GM23338 (cell line): ENCODE measurements at regions not wholly inside any gene's neighbourhood (a gene's known extent, or its start where the extent isn't known, plus 50 kb on each side); places are given as distances from the start of the nearest gene placed in this dataset.

Source experiments
- ATAC-seq: fragments of 200-7000 bp; cut with Tn5 transposase; 3 replicates; pipeline ENCODE4 v1.9.1; 2020
- DNase-seq: peaks from one replicate; pipeline ENCODE4 v3.0.0-alpha.2; 2015; ENCODE audit warnings: low spot score
- H2AFZ ChIP-seq: fragments of 200-600 bp; sonication (generic); 2 replicates; pipeline ENCODE4 v1.8.0; 2016; ENCODE audit warnings: antibody characterized with exemption, mild to moderate bottlenecking, moderate library complexity
- H3F3A ChIP-seq: fragments of 200-600 bp; sonication (generic); replicated peaks from 2 replicates; pipeline ENCODE4 v1.8.0; 2017; ENCODE audit warnings: antibody characterized with exemption, mixed run types, low read depth
- H3K27ac ChIP-seq: fragments of 200-600 bp; sonication (generic); 2 replicates; pipeline ENCODE4 v1.6.1; 2016; ENCODE audit warnings: low read depth
- H3K27me3 ChIP-seq: fragments of 200-600 bp; sonication (generic); 2 replicates; pipeline ENCODE4 v1.8.0; 2016; ENCODE audit warnings: mild to moderate bottlenecking, mixed run types, moderate library complexity; ENCODE audit not compliant: insufficient read depth
- H3K36me3 ChIP-seq: fragments of 200-600 bp; sonication (generic); 2 replicates; pipeline ENCODE4 v1.8.0; 2016; ENCODE audit warnings: mild to moderate bottlenecking; ENCODE audit not compliant: insufficient read depth
- H3K4me1 ChIP-seq: fragments of 200-600 bp; sonication (generic); 2 replicates; pipeline ENCODE4 v1.8.0; 2016; ENCODE audit warnings: mild to moderate bottlenecking, moderate library complexity; ENCODE audit not compliant: insufficient read depth
- H3K4me2 ChIP-seq: fragments of 200-600 bp; sonication (generic); 2 replicates; pipeline ENCODE4 v1.7.1; 2017; ENCODE audit warnings: mixed run types
- H3K4me3 ChIP-seq: fragments of 200-600 bp; sonication (generic); 2 replicates; pipeline ENCODE4 v1.6.1; 2016; ENCODE audit warnings: mixed run types
- H3K79me2 ChIP-seq: fragments of 200-600 bp; sonication (generic); replicated peaks from 2 replicates; pipeline ENCODE4 v1.8.0; 2017; ENCODE audit warnings: mild to moderate bottlenecking; ENCODE audit not compliant: insufficient read depth
- H3K9me2 ChIP-seq: fragments of 200-600 bp; sonication (generic); 2 replicates; pipeline ENCODE4 v1.8.0; 2017; ENCODE audit not compliant: insufficient read depth
- H4K20me1 ChIP-seq: fragments of 200-600 bp; sonication (generic); replicated peaks from 2 replicates; pipeline ENCODE4 v1.8.0; 2017; ENCODE audit warnings: mild to moderate bottlenecking; ENCODE audit not compliant: insufficient read depth
- H3K27ac Mint-ChIP-seq: 2 replicates; pipeline ENCODE4 v1.8.0; 2020; ENCODE audit warnings: inconsistent platforms, mild to moderate bottlenecking, moderate library complexity, mixed read lengths
- H3K27me3 Mint-ChIP-seq: 3 replicates; pipeline ENCODE4 v1.8.0; 2022; ENCODE audit warnings: low read depth, mild to moderate bottlenecking, moderate library complexity, mixed read lengths, inconsistent platforms; ENCODE audit not compliant: insufficient read depth, poor library complexity
- H3K36me3 Mint-ChIP-seq: 3 replicates; pipeline ENCODE4 v1.8.0; 2021; ENCODE audit warnings: low read depth, mild to moderate bottlenecking, inconsistent platforms, moderate library complexity, mixed read lengths
- H3K4me1 Mint-ChIP-seq: 3 replicates; pipeline ENCODE4 v1.8.0; 2020; ENCODE audit warnings: mild to moderate bottlenecking, inconsistent platforms, mixed read lengths
- H3K4me3 Mint-ChIP-seq: 3 replicates; pipeline ENCODE4 v1.8.0; 2021; ENCODE audit warnings: moderate library complexity, mild to moderate bottlenecking, inconsistent platforms, mixed read lengths
- H3K9me3 Mint-ChIP-seq: 3 replicates; pipeline ENCODE4 v1.8.0; 2020; ENCODE audit warnings: moderate library complexity, mild to moderate bottlenecking, inconsistent platforms, mixed read lengths
- CREB1 ChIP-seq: fragments of 250-450 bp; sonication (Bioruptor Pico); IDR thresholded peaks from 2 replicates; pipeline ENCODE4 v1.5.0; 2020; ENCODE audit warnings: low read depth, mild to moderate bottlenecking, moderate library complexity
- EZH2 ChIP-seq: fragments of 200-600 bp; sonication (generic); IDR thresholded peaks from one replicate; pipeline ENCODE4 v1.8.0; 2017; ENCODE audit warnings: antibody characterized with exemption, mild to moderate bottlenecking, low read depth; ENCODE audit not compliant: unreplicated experiment
- EZH2phosphoT487 ChIP-seq: fragments of 200-600 bp; sonication (generic); IDR thresholded peaks from one replicate; pipeline ENCODE4 v1.8.1; 2018; ENCODE audit warnings: antibody characterized with exemption; ENCODE audit not compliant: unreplicated experiment
- JUNB ChIP-seq: IDR thresholded peaks from one replicate; pipeline ENCODE4 v1.6.1; 2016; ENCODE audit warnings: antibody characterized with exemption; ENCODE audit not compliant: unreplicated experiment
- NANOG ChIP-seq: IDR thresholded peaks from 2 replicates; pipeline ENCODE4 v1.6.1; 2016; ENCODE audit warnings: antibody characterized with exemption, borderline replicate concordance
- POLR2AphosphoS5 ChIP-seq: IDR thresholded peaks from 2 replicates; pipeline ENCODE4 v1.6.1; 2016; ENCODE audit warnings: antibody characterized with exemption, low read depth
- STAT1 ChIP-seq: IDR thresholded peaks from one replicate; pipeline ENCODE4 v1.6.1; 2016; ENCODE audit warnings: antibody characterized with exemption; ENCODE audit not compliant: unreplicated experiment
- ZNF114 ChIP-seq: fragments of 250-450 bp; sonication (Bioruptor Pico); IDR thresholded peaks from 2 replicates; pipeline ENCODE4 v1.5.0; 2020; ENCODE audit warnings: mild to moderate bottlenecking, moderate library complexity
- ZNF331 ChIP-seq: fragments of 250-450 bp; sonication (Bioruptor Pico); IDR thresholded peaks from 2 replicates; pipeline ENCODE4 v1.5.0; 2020; ENCODE audit warnings: low read depth, mild to moderate bottlenecking, moderate library complexity
- TF ChIP-seq, protein P1 (sequence below): IDR thresholded peaks from one replicate; pipeline ENCODE4 v1.6.1; 2018; ENCODE audit warnings: antibody characterized with exemption; ENCODE audit not compliant: unreplicated experiment
- TF ChIP-seq, protein P2 (sequence below): IDR thresholded peaks from 2 replicates; pipeline ENCODE4 v1.6.1; 2016; ENCODE audit warnings: antibody characterized with exemption
- TF ChIP-seq, protein P3 (sequence below), 2 experiments: fragments of 200-600 bp in 1 of 2; sonication (generic) in 1 of 2; conservative IDR thresholded peaks; 2 replicates each; pipeline versions ENCODE4 v1.5.1 to v1.6.1; 2016 to 2017; ENCODE audit warnings: antibody characterized with exemption in 2 of 2, low read depth in 2 of 2, mild to moderate bottlenecking in 2 of 2, moderate library complexity in 1 of 2

DNA sequence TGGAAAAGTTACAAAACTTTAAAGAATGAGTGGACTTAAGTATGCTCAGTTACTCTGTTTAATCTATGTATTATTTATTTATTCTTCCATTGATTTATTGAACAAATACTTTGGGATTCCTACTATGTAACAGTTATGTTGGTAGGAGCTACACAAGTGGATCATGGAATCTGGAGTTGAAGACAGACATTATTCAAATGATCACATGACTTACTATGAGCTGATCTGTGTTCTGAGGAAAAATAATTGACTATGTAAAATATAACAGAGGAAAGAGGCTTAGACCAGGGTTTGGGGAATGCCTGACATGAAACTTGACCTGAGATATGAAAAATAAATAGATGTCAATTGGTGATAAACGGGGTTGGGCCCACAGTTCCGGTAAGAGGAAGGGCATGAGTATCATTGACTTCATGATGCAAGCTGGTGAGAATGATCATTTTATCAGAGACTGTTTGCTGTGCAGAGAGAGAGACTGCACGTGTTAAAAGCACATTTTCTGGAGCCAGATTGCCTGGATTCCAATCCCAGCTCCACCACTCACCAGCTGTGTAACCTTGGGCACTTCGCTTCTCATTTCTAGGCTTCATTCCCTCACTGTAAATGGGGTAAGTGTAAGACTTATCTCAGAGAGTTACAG is 179.0 kb downstream of the SPCS3 start:
- H3K4me1 ChIP-seq, result no peaks in the 10 kb centered on the region
- H3K27me3 Mint-ChIP-seq, result no peaks in the 10 kb centered on the region
- no peak overlapping the region for H3K4me3 Mint-ChIP-seq
- no peak overlapping the region for H3K27ac Mint-ChIP-seq
- no peak overlapping the region for H2AFZ ChIP-seq
- no peak overlapping the region for H3K4me2 ChIP-seq
- H3K4me1 Mint-ChIP-seq, result no peaks in the 10 kb centered on the region
- H3K36me3 Mint-ChIP-seq, result no peaks in the 10 kb centered on the region
- H3K79me2 ChIP-seq, result no peaks in the 10 kb centered on the region
- no peak overlapping the region for H3K27ac ChIP-seq
- H3K9me3 Mint-ChIP-seq, result no peaks in the 10 kb centered on the region
- no peak for DNase-seq
- H4K20me1 ChIP-seq, result no peaks in the 10 kb centered on the region
- no peaks in the 10 kb centered on the region for H3K36me3 ChIP-seq
- no peaks in the 10 kb centered on the region for H3F3A ChIP-seq
- ATAC-seq, result no peak
- H3K27me3 ChIP-seq, result no peaks in the 10 kb centered on the region
- no peaks in the 10 kb centered on the region for H3K9me2 ChIP-seq
- no peak for TF ChIP-seq NANOG
- TF ChIP-seq, protein P1, sequence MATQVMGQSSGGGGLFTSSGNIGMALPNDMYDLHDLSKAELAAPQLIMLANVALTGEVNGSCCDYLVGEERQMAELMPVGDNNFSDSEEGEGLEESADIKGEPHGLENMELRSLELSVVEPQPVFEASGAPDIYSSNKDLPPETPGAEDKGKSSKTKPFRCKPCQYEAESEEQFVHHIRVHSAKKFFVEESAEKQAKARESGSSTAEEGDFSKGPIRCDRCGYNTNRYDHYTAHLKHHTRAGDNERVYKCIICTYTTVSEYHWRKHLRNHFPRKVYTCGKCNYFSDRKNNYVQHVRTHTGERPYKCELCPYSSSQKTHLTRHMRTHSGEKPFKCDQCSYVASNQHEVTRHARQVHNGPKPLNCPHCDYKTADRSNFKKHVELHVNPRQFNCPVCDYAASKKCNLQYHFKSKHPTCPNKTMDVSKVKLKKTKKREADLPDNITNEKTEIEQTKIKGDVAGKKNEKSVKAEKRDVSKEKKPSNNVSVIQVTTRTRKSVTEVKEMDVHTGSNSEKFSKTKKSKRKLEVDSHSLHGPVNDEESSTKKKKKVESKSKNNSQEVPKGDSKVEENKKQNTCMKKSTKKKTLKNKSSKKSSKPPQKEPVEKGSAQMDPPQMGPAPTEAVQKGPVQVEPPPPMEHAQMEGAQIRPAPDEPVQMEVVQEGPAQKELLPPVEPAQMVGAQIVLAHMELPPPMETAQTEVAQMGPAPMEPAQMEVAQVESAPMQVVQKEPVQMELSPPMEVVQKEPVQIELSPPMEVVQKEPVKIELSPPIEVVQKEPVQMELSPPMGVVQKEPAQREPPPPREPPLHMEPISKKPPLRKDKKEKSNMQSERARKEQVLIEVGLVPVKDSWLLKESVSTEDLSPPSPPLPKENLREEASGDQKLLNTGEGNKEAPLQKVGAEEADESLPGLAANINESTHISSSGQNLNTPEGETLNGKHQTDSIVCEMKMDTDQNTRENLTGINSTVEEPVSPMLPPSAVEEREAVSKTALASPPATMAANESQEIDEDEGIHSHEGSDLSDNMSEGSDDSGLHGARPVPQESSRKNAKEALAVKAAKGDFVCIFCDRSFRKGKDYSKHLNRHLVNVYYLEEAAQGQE, result no peak
- TF ChIP-seq ZNF331 (CRISPR knock-in tag), result no peak
- no peak for TF ChIP-seq CREB1
- no peak for TF ChIP-seq POLR2AphosphoS5
- no peak for TF ChIP-seq JUNB
- H3K4me3 ChIP-seq, result no peak overlapping the region

DNA sequence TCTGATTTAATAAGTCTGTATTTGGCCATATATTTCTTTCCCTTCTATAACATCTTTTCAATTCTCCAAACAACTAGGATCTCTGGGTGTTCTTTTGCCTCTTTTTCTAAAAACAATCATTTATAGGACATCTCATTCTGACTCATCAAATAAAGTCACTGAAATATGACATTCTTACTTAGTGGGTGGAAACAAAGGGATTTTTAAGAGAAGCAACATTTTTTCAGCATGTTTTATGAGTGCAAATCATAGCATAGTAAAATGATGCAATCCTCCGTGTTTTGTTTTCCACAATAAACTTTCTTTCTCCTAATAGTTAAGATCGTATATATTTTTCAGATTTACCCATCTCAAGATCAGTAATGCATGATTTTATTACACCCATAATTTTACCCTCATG is 179.8 kb downstream of the SPCS3 start:
- H3K9me2 ChIP-seq, result no peaks in the 10 kb centered on the region
- no peak overlapping the region for H3K4me3 Mint-ChIP-seq
- no peaks in the 10 kb centered on the region for H3K4me1 Mint-ChIP-seq
- H3K4me2 ChIP-seq, result no peak overlapping the region
- no peak overlapping the region for H3K27ac ChIP-seq
- ATAC-seq (no peak), DNase-seq (no peak)
- no peak overlapping the region for H3K4me3 ChIP-seq
- no peaks in the 10 kb centered on the region for H3K27me3 Mint-ChIP-seq
- H3K27ac Mint-ChIP-seq, result no peak overlapping the region
- no peaks in the 10 kb centered on the region for H3K36me3 ChIP-seq
- H3K79me2 ChIP-seq, result no peaks in the 10 kb centered on the region
- no peaks in the 10 kb centered on the region for H3K4me1 ChIP-seq
- no peaks in the 10 kb centered on the region for H4K20me1 ChIP-seq
- H3K27me3 ChIP-seq, result no peaks in the 10 kb centered on the region
- H3F3A ChIP-seq, result no peaks in the 10 kb centered on the region
- no peaks in the 10 kb centered on the region for H3K9me3 Mint-ChIP-seq
- no peak overlapping the region for H2AFZ ChIP-seq
- H3K36me3 Mint-ChIP-seq, result no peaks in the 10 kb centered on the region
- TF ChIP-seq CREB1 (no peak), STAT1 (no peak), EZH2phosphoT487 (no peak), NANOG (no peak), POLR2AphosphoS5 (no peak), ZNF331 (CRISPR knock-in tag) (no peak), ZNF114 (CRISPR knock-in tag) (no peak), EZH2 (no peak), JUNB (no peak)
- TF ChIP-seq, protein P2, sequence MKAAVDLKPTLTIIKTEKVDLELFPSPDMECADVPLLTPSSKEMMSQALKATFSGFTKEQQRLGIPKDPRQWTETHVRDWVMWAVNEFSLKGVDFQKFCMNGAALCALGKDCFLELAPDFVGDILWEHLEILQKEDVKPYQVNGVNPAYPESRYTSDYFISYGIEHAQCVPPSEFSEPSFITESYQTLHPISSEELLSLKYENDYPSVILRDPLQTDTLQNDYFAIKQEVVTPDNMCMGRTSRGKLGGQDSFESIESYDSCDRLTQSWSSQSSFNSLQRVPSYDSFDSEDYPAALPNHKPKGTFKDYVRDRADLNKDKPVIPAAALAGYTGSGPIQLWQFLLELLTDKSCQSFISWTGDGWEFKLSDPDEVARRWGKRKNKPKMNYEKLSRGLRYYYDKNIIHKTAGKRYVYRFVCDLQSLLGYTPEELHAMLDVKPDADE, result no peak
- TF ChIP-seq, protein P1, result no peak
- TF ChIP-seq, protein P3, sequence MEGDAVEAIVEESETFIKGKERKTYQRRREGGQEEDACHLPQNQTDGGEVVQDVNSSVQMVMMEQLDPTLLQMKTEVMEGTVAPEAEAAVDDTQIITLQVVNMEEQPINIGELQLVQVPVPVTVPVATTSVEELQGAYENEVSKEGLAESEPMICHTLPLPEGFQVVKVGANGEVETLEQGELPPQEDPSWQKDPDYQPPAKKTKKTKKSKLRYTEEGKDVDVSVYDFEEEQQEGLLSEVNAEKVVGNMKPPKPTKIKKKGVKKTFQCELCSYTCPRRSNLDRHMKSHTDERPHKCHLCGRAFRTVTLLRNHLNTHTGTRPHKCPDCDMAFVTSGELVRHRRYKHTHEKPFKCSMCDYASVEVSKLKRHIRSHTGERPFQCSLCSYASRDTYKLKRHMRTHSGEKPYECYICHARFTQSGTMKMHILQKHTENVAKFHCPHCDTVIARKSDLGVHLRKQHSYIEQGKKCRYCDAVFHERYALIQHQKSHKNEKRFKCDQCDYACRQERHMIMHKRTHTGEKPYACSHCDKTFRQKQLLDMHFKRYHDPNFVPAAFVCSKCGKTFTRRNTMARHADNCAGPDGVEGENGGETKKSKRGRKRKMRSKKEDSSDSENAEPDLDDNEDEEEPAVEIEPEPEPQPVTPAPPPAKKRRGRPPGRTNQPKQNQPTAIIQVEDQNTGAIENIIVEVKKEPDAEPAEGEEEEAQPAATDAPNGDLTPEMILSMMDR (conservative IDR thresholded peaks at IDR 0.05; ENCODE audit: low read depth in 2 of 2), result no peak
